Lower lobe of right lung (tissue), 2 donors: ENCODE measurements at regions not wholly inside any gene's neighbourhood (a gene's known extent, or its start where the extent isn't known, plus 50 kb on each side); places are given as distances from the start of the nearest gene placed in this dataset.

ENCODE experiments used
- ATAC-seq, 2 donors: fragments of 200-7000 bp; cut with Tn5 transposase; one replicate each; pipeline ENCODE4 v1.9.1; 2020 to 2022; ENCODE audit warnings: mild to moderate bottlenecking in 2 of 2, moderate library complexity in 2 of 2
- DNase-seq: peaks from one replicate; pipeline ENCODE4 v3.0.0-alpha.2; 2020
- H3K27ac ChIP-seq: fragments of 200-600 bp; one replicate; pipeline ENCODE4 v1.8.0; 2022
- H3K27me3 ChIP-seq: fragments of 200-600 bp; one replicate; pipeline ENCODE4 v1.8.0; 2022; ENCODE audit warnings: low read depth
- H3K36me3 ChIP-seq: fragments of 200-600 bp; one replicate; pipeline ENCODE4 v1.8.0; 2022; ENCODE audit warnings: mild to moderate bottlenecking
- H3K4me1 ChIP-seq: fragments of 200-600 bp; one replicate; pipeline ENCODE4 v1.8.0; 2022
- H3K4me3 ChIP-seq: fragments of 200-600 bp; one replicate; pipeline ENCODE4 v1.8.0; 2022; ENCODE audit warnings: mild to moderate bottlenecking
- H3K9me3 ChIP-seq: fragments of 200-600 bp; one replicate; pipeline ENCODE4 v1.8.0; 2022
- CTCF ChIP-seq: fragments of 200-600 bp; IDR thresholded peaks from one replicate; pipeline ENCODE4 v1.8.0; 2022; ENCODE audit warnings: antibody characterized with exemption, mild to moderate bottlenecking
- intact Hi-C: fragments of 100-400 bp; cut with DNase I; formaldehyde crosslinking; loops from one replicate; pipeline ENCODE4 v1.11.0; 2022
- donor health status: DM: no; HTN: yes; CAD: no; lungs with severe emphysema.

- Histone ChIP-seq H3K27me3 (no peaks in the 10 kb centered on the region), H3K36me3 (no peaks in the 10 kb centered on the region), H3K4me1 (no peaks in the 10 kb centered on the region), H3K4me3 (no peak overlapping the region), H3K9me3 (no peaks in the 10 kb centered on the region), H3K27ac (no peak overlapping the region)
- TF ChIP-seq CTCF: no peak
- DNase-seq (no peak), ATAC-seq (no peak)
- intact Hi-C loops: no loop called here
Measured at GRCh38 chr7:81245353-81245752, 326.5 kb upstream of the SEMA3C start.

GRCh38 chr7:81244224-81244623 lies 325.4 kb upstream of the SEMA3C start:
- no peaks in the 10 kb centered on the region for H3K27me3 ChIP-seq
- H3K4me3 ChIP-seq: no peak overlapping the region
- no peak for DNase-seq
- no peak for ATAC-seq
- no peaks in the 10 kb centered on the region for H3K4me1 ChIP-seq
- no peak overlapping the region for H3K27ac ChIP-seq
- no peak for TF ChIP-seq CTCF
- intact Hi-C loops: no loop called here
- H3K36me3 ChIP-seq: no peaks in the 10 kb centered on the region
- H3K9me3 ChIP-seq: no peaks in the 10 kb centered on the region

- Histone ChIP-seq H3K36me3 (no peaks in the 10 kb centered on the region), H3K9me3 (no peaks in the 10 kb centered on the region), H3K27me3 (no peaks in the 10 kb centered on the region), H3K4me1 (no peaks in the 10 kb centered on the region), H3K4me3 (no peak overlapping the region), H3K27ac (no peak overlapping the region)
- DNase-seq (no peak), ATAC-seq (no peak)
- intact Hi-C loops: no loop called here
- TF ChIP-seq CTCF: no peak
Measured at GRCh38 chr7:81236560-81236959, 317.7 kb upstream of the SEMA3C start.

- no peaks in the 10 kb centered on the region for H3K36me3 ChIP-seq
- no peak overlapping the region for H3K27ac ChIP-seq
- DNase-seq (no peak), ATAC-seq (no peak)
- intact Hi-C loops: no loop called here
- no peak overlapping the region for H3K4me3 ChIP-seq
- no peaks in the 10 kb centered on the region for H3K9me3 ChIP-seq
- TF ChIP-seq CTCF: no peak
- no peaks in the 10 kb centered on the region for H3K27me3 ChIP-seq
- no peaks in the 10 kb centered on the region for H3K4me1 ChIP-seq
Measured at GRCh38 chr7:81235997-81236396, 317.1 kb upstream of the SEMA3C start.

- H3K36me3 ChIP-seq: no peaks in the 10 kb centered on the region
- intact Hi-C loops: no loop called here
- TF ChIP-seq CTCF: no peak
- ATAC-seq: no peak
- DNase-seq: no peak
- H3K4me1 ChIP-seq: no peaks in the 10 kb centered on the region
- H3K9me3 ChIP-seq: no peaks in the 10 kb centered on the region
- no peaks in the 10 kb centered on the region for H3K27me3 ChIP-seq
- H3K27ac ChIP-seq: no peak overlapping the region
- no peak overlapping the region for H3K4me3 ChIP-seq
Measured at GRCh38 chr7:81234896-81235295, 316.0 kb upstream of the SEMA3C start.
